HG03159 (cell line): ENCODE measurements at regions not wholly inside any gene's neighbourhood (a gene's known extent, or its start where the extent isn't known, plus 50 kb on each side); places are given as distances from the start of the nearest gene placed in this dataset.

Experiments used
- ATAC-seq: cut with Tn5 transposase; IDR thresholded peaks from one replicate; pipeline ENCODE4 v1.9.1; 2021; ENCODE audit warnings: mild to moderate bottlenecking, moderate library complexity; ENCODE audit not compliant: unreplicated experiment

- no peak for ATAC-seq
Measured at GRCh38 chr6:134510920-134511319, 193.0 kb upstream of the SGK1 start.

- ATAC-seq, result no peak
Measured at GRCh38 chr6:134510142-134510541, 192.2 kb upstream of the SGK1 start.

GRCh38 chr6:134508862-134509498, 191.1 kb upstream of the SGK1 start:
- no peak for ATAC-seq

GRCh38 chr6:134506162-134506561, 188.2 kb upstream of the SGK1 start:
- ATAC-seq, result no peak

- no peak for ATAC-seq
Measured at GRCh38 chr6:134503585-134504281, 185.8 kb upstream of the SGK1 start.

GRCh38 chr6:134502614-134503549, 185.0 kb upstream of the SGK1 start:
- ATAC-seq, result no peak

GRCh38 chr6:134495890-134496248, 178.0 kb upstream of the SGK1 start:
- ATAC-seq, result no peak

GRCh38 chr6:134495203-134495889, 177.4 kb upstream of the SGK1 start:
- no peak for ATAC-seq

- ATAC-seq, result no peak
Measured at GRCh38 chr6:134493789-134494188, 175.9 kb upstream of the SGK1 start.

GRCh38 chr6:134491477-134491876, 173.6 kb upstream of the SGK1 start:
- no peak for ATAC-seq

- no peak for ATAC-seq
Measured at GRCh38 chr6:134482593-134483270, 164.8 kb upstream of the SGK1 start.

- no peak for ATAC-seq
Measured at GRCh38 chr6:134481966-134482365, 164.1 kb upstream of the SGK1 start.

- no peak for ATAC-seq
Measured at GRCh38 chr6:134480593-134480992, 162.7 kb upstream of the SGK1 start.

GRCh38 chr6:134478764-134479399, 161.0 kb upstream of the SGK1 start:
- no peak for ATAC-seq

- ATAC-seq, result no peak
Measured at GRCh38 chr6:134477991-134478635, 160.2 kb upstream of the SGK1 start.

- no peak for ATAC-seq
Measured at GRCh38 chr6:134474955-134475354, 157.0 kb upstream of the SGK1 start.

GRCh38 chr6:134472661-134473060, 154.7 kb upstream of the SGK1 start:
- no peak for ATAC-seq

GRCh38 chr6:134472046-134472445, 154.1 kb upstream of the SGK1 start:
- ATAC-seq, result no peak

- no peak for ATAC-seq
Measured at GRCh38 chr6:134470457-134470975, 152.6 kb upstream of the SGK1 start.
